Tibial nerve (tissue), 4 donors: ENCODE measurements at regions not wholly inside any gene's neighbourhood (a gene's known extent, or its start where the extent isn't known, plus 50 kb on each side); places are given as distances from the start of the nearest gene placed in this dataset.

Source experiments
- DNase-seq, 2 donors: peaks; one replicate each; pipeline ENCODE4 v3.0.0-alpha.2; 2019; ENCODE audit warnings: low spot score in 2 of 2
- H3K27ac ChIP-seq, 4 donors: fragments of 200-600 bp; sonication (generic) in 3 of 4; one replicate each; pipeline ENCODE4 v1.5.1; 2017 to 2019; ENCODE audit warnings: mild to moderate bottlenecking in 1 of 4
- H3K27me3 ChIP-seq, 2 donors: fragments of 200-600 bp; sonication (generic) in 1 of 2; one replicate each; pipeline versions ENCODE4 v1.5.1 to v1.6.0; 2017 to 2019
- H3K36me3 ChIP-seq, 3 donors: fragments of 200-600 bp; sonication (generic); one replicate each; pipeline ENCODE4 v1.5.1; 2018 to 2019
- H3K4me1 ChIP-seq, 4 donors: fragments of 200-600 bp; sonication (generic) in 3 of 4; one replicate each; pipeline ENCODE4 v1.5.1; 2017 to 2019
- H3K4me3 ChIP-seq, 4 donors: fragments of 200-600 bp; sonication (generic) in 3 of 4; one replicate each; pipeline ENCODE4 v1.5.1; 2017 to 2019; ENCODE audit warnings: mild to moderate bottlenecking in 1 of 4, moderate library complexity in 1 of 4
- H3K9me3 ChIP-seq, 4 donors: fragments of 200-600 bp; sonication (generic) in 3 of 4; one replicate each; pipeline ENCODE4 v1.5.1; 2017 to 2019
- EP300 ChIP-seq, 2 donors: sonication (generic); formaldehyde crosslinking; IDR thresholded peaks; one replicate each; pipeline ENCODE4 v1.6.1; 2017; ENCODE audit warnings: antibody characterized with exemption in 2 of 2, mild to moderate bottlenecking in 1 of 2
- POLR2A ChIP-seq, 2 donors: fragments of 450-650 bp; IDR thresholded peaks; one replicate each; pipeline ENCODE4 v1.6.1; 2017; ENCODE audit warnings: antibody characterized with exemption in 2 of 2, mild to moderate bottlenecking in 2 of 2, moderate library complexity in 2 of 2
- WGBS, 2 donors: methylation state at CpG; one replicate each; pipeline ENCODE4 v1.1.5; 2018; 5-methylcytosine and 5-hydroxymethylcytosine counted together
- TF ChIP-seq, protein P1 (sequence below), 5 experiments: fragments of 200-600 bp in 3 of 5; fragments of 450-650 bp in 2 of 5; sonication (generic) in 3 of 5; IDR thresholded peaks; one replicate each; pipeline ENCODE4 v1.5.1; 2016 to 2019; ENCODE audit warnings: antibody characterized with exemption in 5 of 5, mild to moderate bottlenecking in 3 of 5, moderate library complexity in 2 of 5

DNA sequence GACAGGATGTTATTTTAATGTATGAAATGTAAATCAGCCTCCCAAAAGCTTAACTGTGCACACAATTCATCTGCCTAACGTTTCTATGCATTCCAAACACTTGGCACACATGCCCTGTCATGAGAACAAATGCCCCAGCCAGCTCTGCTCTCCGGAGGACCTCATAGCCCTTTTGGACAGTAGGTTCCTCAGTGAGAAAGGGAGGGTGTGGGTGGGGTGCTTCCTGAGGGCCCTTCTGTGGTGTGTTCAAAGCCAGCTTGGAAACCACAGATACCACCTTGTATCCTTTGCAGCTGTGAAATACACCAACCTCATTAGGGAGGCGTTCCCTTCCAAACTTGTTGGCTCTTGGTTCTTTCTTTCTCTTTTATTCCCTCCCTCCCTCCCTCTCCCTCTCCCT is 102.2 kb upstream of the ASB18 start:
- Histone ChIP-seq H3K4me3 (no peak overlapping the region), H3K27me3 (no peaks in the 10 kb centered on the region), H3K9me3 (no peaks in the 10 kb centered on the region), H3K4me1 (peaks cover 0 to 17% (median 2%) of the 10 kb centered on the region in 4 donors), H3K27ac (no peak overlapping the region), H3K36me3 (no peaks in the 10 kb centered on the region)
- 23% methylated on average over 3 of the region's 3 CpGs for WGBS, 2 donors
- no peak for DNase-seq
- TF ChIP-seq EP300 (IDR thresholded peaks at IDR 0.05) (no peak), POLR2A (IDR thresholded peaks at IDR 0.05) (no peak)
- TF ChIP-seq, protein P1, sequence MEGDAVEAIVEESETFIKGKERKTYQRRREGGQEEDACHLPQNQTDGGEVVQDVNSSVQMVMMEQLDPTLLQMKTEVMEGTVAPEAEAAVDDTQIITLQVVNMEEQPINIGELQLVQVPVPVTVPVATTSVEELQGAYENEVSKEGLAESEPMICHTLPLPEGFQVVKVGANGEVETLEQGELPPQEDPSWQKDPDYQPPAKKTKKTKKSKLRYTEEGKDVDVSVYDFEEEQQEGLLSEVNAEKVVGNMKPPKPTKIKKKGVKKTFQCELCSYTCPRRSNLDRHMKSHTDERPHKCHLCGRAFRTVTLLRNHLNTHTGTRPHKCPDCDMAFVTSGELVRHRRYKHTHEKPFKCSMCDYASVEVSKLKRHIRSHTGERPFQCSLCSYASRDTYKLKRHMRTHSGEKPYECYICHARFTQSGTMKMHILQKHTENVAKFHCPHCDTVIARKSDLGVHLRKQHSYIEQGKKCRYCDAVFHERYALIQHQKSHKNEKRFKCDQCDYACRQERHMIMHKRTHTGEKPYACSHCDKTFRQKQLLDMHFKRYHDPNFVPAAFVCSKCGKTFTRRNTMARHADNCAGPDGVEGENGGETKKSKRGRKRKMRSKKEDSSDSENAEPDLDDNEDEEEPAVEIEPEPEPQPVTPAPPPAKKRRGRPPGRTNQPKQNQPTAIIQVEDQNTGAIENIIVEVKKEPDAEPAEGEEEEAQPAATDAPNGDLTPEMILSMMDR (IDR thresholded peaks at IDR 0.05) = no peak

- no peak for TF ChIP-seq EP300 (IDR thresholded peaks at IDR 0.05)
- TF ChIP-seq, protein P1 (IDR thresholded peaks at IDR 0.05) = no peak
- no peak for TF ChIP-seq POLR2A (IDR thresholded peaks at IDR 0.05)
- no peaks in the 10 kb centered on the region for H3K27me3 ChIP-seq
- peaks cover 0 to 17% (median 2%) of the 10 kb centered on the region in 4 donors for H3K4me1 ChIP-seq
- no peaks in the 10 kb centered on the region for H3K36me3 ChIP-seq
- WGBS, 2 donors = 88% methylated on average over 16 of the region's 16 CpGs
- H3K4me3 ChIP-seq = no peak overlapping the region
- H3K27ac ChIP-seq = no peak overlapping the region
- H3K9me3 ChIP-seq = no peaks in the 10 kb centered on the region
- DNase-seq = no peak
Measured at GRCh38 chr2:236367506-236368289, 103.5 kb upstream of the ASB18 start.

DNA sequence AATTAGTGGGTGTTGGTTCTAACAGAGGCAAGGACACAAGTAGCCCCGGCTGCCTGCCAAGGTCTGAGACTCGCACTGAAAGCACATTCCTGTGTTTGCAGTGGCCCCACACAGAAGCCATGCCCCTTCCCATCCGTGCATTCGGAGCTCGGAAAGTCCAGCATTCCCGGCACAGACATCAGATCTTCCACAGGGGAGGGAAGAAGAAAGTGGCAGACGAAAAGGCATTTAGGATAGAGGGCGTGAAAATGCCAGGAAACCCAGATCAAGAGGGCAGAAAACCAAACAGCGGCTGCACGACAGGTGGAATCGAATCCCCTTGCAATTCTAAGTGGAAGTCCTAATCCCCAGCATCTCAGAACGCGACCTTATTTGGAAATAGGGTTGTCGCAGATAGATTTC is 105.5 kb upstream of the ASB18 start:
- 41 to 42% methylated on average over 14 of the region's 14 CpGs for whole genome bisulfite sequencing, 2 donors
- H3K27ac ChIP-seq = no peak overlapping the region
- no peak for DNase-seq
- no peak for TF ChIP-seq POLR2A (IDR thresholded peaks at IDR 0.05)
- TF ChIP-seq EP300 (IDR thresholded peaks at IDR 0.05) = no peak
- TF ChIP-seq, protein P1 (IDR thresholded peaks at IDR 0.05) = no peak
- peaks cover 0 to 17% (median 2%) of the 10 kb centered on the region in 4 donors for H3K4me1 ChIP-seq
- no peaks in the 10 kb centered on the region for H3K36me3 ChIP-seq
- H3K27me3 ChIP-seq = no peaks in the 10 kb centered on the region
- H3K4me3 ChIP-seq = no peak overlapping the region
- H3K9me3 ChIP-seq = no peaks in the 10 kb centered on the region

GRCh38 chr2:236370847-236371409 is 106.7 kb upstream of the ASB18 start:
- Histone ChIP-seq H3K4me1 (peaks cover 0 to 17% (median 2%) of the 10 kb centered on the region in 4 donors), H3K4me3 (no peak overlapping the region), H3K27ac (no peak overlapping the region), H3K36me3 (no peaks in the 10 kb centered on the region), H3K27me3 (no peaks in the 10 kb centered on the region), H3K9me3 (no peaks in the 10 kb centered on the region)
- TF ChIP-seq POLR2A (IDR thresholded peaks at IDR 0.05) = no peak
- TF ChIP-seq, protein P1 (IDR thresholded peaks at IDR 0.05) = no peak
- no peak for TF ChIP-seq EP300 (IDR thresholded peaks at IDR 0.05)
- WGBS, 2 donors = 85 to 87% methylated on average over 10 of the region's 10 CpGs
- no peak for DNase-seq

DNA sequence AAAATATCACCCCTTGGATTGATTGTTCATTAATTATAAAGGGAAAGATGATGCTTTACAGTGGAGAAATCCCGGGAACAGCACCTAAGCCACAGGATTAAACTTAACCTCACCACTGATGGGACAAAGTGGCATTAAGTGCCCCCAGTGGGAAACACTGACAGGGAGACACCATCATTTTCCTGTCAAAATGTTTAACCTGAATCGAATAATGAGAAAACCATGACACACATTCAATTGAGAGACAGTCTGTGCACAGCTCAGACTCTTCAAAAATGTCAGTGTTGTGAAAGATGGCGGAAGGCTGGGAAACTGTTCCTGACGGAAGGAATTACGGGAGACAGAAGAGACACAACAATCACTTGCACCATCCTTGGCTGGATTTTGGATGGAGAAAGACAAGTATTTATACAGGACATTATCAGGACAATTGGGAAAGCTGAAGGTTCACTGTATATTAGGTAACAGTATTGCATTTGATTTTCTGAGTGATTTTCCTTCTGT is 111.8 kb upstream of the ASB18 start:
- 83 to 84% methylated on average over 5 of the region's 5 CpGs for WGBS, 2 donors
- Histone ChIP-seq H3K27me3 (no peaks in the 10 kb centered on the region), H3K36me3 (no peaks in the 10 kb centered on the region), H3K4me3 (no peak overlapping the region), H3K9me3 (peaks cover 0 to 5% (median 0%) of the 10 kb centered on the region in 4 donors), H3K27ac (no peak overlapping the region), H3K4me1 (no peaks in the 10 kb centered on the region)
- TF ChIP-seq, protein P1 (IDR thresholded peaks at IDR 0.05) = no peak
- no peak for TF ChIP-seq EP300 (IDR thresholded peaks at IDR 0.05)
- TF ChIP-seq POLR2A (IDR thresholded peaks at IDR 0.05) = no peak
- DNase-seq = no peak
